ENCODE measurements at regions not wholly inside any gene's neighbourhood (a gene's known extent, or its start where the extent isn't known, plus 50 kb on each side); places are given as distances from the start of the nearest gene placed in this dataset.

DNA sequence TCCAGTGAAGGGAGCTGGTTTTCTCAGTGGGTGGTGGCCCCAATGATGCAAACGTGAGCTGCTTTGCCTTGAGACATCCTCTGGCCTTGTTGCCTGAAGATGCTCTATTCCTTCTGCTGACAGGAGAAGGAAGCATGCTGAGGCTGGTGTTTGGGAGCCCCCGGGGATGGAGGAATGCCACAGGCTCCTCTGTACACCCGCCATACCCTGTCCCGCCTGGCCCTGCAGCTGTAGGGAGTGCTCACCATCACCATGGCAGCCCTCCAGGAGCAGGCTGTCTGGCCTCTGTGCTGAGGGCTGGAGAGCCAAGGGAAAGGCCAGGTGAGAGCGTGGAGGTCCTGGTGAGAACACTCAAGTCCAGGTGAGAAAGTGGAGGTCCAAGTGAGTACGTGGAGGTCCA lies 134.4 kb downstream of the MRPL36 start:
- TF ChIP-seq, protein P1, sequence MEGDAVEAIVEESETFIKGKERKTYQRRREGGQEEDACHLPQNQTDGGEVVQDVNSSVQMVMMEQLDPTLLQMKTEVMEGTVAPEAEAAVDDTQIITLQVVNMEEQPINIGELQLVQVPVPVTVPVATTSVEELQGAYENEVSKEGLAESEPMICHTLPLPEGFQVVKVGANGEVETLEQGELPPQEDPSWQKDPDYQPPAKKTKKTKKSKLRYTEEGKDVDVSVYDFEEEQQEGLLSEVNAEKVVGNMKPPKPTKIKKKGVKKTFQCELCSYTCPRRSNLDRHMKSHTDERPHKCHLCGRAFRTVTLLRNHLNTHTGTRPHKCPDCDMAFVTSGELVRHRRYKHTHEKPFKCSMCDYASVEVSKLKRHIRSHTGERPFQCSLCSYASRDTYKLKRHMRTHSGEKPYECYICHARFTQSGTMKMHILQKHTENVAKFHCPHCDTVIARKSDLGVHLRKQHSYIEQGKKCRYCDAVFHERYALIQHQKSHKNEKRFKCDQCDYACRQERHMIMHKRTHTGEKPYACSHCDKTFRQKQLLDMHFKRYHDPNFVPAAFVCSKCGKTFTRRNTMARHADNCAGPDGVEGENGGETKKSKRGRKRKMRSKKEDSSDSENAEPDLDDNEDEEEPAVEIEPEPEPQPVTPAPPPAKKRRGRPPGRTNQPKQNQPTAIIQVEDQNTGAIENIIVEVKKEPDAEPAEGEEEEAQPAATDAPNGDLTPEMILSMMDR (IDR thresholded peaks at IDR 0.05), result no peak
- TF ChIP-seq EP300 (IDR thresholded peaks at IDR 0.05), result no peak
- no peak for TF ChIP-seq POLR2AphosphoS5 (IDR thresholded peaks at IDR 0.05)
- no peak for TF ChIP-seq POLR2A (IDR thresholded peaks at IDR 0.05)
